HepG2 (cell line): ENCODE measurements at regions not wholly inside any gene's neighbourhood (a gene's known extent, or its start where the extent isn't known, plus 50 kb on each side); places are given as distances from the start of the nearest gene placed in this dataset.

Experiments
- ATAC-seq: fragments of 200-7000 bp; cut with Tn5 transposase; 3 replicates; pipeline ENCODE4 v1.9.1; 2020; ENCODE audit warnings: mild to moderate bottlenecking, moderate library complexity
- BruUV-seq: library from RNA; stranded (reverse); fragments of 400-500 nt; replicated peaks from 2 replicates; lab custom pipeline; 2021; lab: Mats Ljungman, UMichigan
- CTCF ChIA-PET: fragments of 300-600 bp; formaldehyde crosslinking; extraction: SDS; loops from one replicate; lab custom pipeline; 2021; ENCODE audit warnings: low total read pairs, inconsistent platforms, low intra/inter-chr PET ratio; lab: Yijun Ruan, JAX
- POLR2A ChIA-PET: fragments of 350-600 bp; sonication (Branson Sonifier 250); formaldehyde crosslinking; loops from one replicate; lab custom pipeline; 2020; ENCODE audit warnings: antibody characterized with exemption, inconsistent platforms; lab: Yijun Ruan, JAX
- DNase-seq: peaks from one replicate; pipeline ENCODE4 v3.0.0-alpha.2; 2015; ENCODE audit warnings: low spot score
- FAIRE-seq: peaks from 3 replicates; lab custom pipeline; 2011; peaks lifted over from hg19 to GRCh38; lab: Jason Lieb, UNC
- H2AFZ ChIP-seq: one replicate; pipeline ENCODE4 v1.6.1; 2011; ENCODE audit warnings: low read length, inconsistent platforms
- H3K27ac ChIP-seq: fragments of 300-600 bp; 3 replicates; pipeline ENCODE4 v1.8.0; 2011; ENCODE audit warnings: mixed run types, mild to moderate bottlenecking, mixed read lengths, low read length, inconsistent platforms; ENCODE audit not compliant: insufficient read depth; ENCODE audit errors: extremely low read length
- H3K27me3 ChIP-seq, 2 experiments: fragments of 200-600 bp in 1 of 2; 2 replicates in 1 of 2; 3 replicates in 1 of 2; pipeline versions ENCODE4 v1.6.0 to v1.8.0; 2011; ENCODE audit warnings: low read length in 2 of 2, mild to moderate bottlenecking in 2 of 2, moderate library complexity in 2 of 2, inconsistent platforms in 1 of 2; ENCODE audit not compliant: insufficient read depth in 2 of 2, control insufficient read depth in 1 of 2
- H3K36me3 ChIP-seq, 2 experiments: fragments of 200-600 bp in 1 of 2; replicated peaks in 1 of 2; 2 replicates in 1 of 2; 3 replicates in 1 of 2; pipeline versions ENCODE4 v1.5.1 to v1.8.0; 2011; ENCODE audit warnings: low read length in 2 of 2, inconsistent platforms in 1 of 2; ENCODE audit not compliant: insufficient read depth in 2 of 2, control insufficient read depth in 1 of 2
- H3K4me1 ChIP-seq: 2 replicates; pipeline ENCODE4 v1.5.1; 2012; ENCODE audit warnings: low read length, inconsistent platforms; ENCODE audit not compliant: insufficient read depth
- H3K4me2 ChIP-seq: 2 replicates; pipeline ENCODE4 v1.6.0; 2011; ENCODE audit warnings: low read depth, low read length, inconsistent platforms
- H3K4me3 ChIP-seq, 3 experiments: fragments of 200-600 bp in 1 of 3; sonication (generic), shearing (Covaris generic) in 1 of 3; replicated peaks in 1 of 3; 2 replicates each; pipeline ENCODE4 v1.5.1; 2011 to 2016; ENCODE audit warnings: low read length in 3 of 3, inconsistent platforms in 2 of 3, low read depth in 2 of 3, mild to moderate bottlenecking in 2 of 3, control low read depth in 1 of 3, mixed read lengths in 1 of 3; ENCODE audit not compliant: insufficient read depth in 1 of 3
- H3K79me2 ChIP-seq: one replicate; pipeline ENCODE4 v1.6.1; 2011; ENCODE audit warnings: low read length, inconsistent platforms; ENCODE audit not compliant: insufficient read depth
- H3K9ac ChIP-seq: 2 replicates; pipeline ENCODE4 v1.6.0; 2011; ENCODE audit warnings: mild to moderate bottlenecking, low read depth, low read length, inconsistent platforms; ENCODE audit not compliant: insufficient read depth
- H3K9me3 ChIP-seq: 2 replicates; pipeline ENCODE4 v1.5.1; 2012; ENCODE audit warnings: mild to moderate bottlenecking, low read length
- H4K20me1 ChIP-seq: 2 replicates; pipeline ENCODE4 v1.6.0; 2011; ENCODE audit warnings: inconsistent platforms, mild to moderate bottlenecking, low read length, moderate library complexity; ENCODE audit not compliant: insufficient read depth
- FOXM1 ChIP-seq: sonication (generic); formaldehyde crosslinking; IDR thresholded peaks from 2 replicates; pipeline ENCODE4 v1.5.0; 2020; ENCODE audit warnings: missing genetic modification reagents
- MIXL1 ChIP-seq: IDR thresholded peaks from 2 replicates; pipeline ENCODE4 v1.6.1; 2016
- TBP ChIP-seq: sonication (generic); formaldehyde crosslinking; IDR thresholded peaks from 2 replicates; pipeline ENCODE4 v1.5.0; 2020; ENCODE audit warnings: missing genetic modification reagents
- ZFYVE20 ChIP-seq: sonication (generic); formaldehyde crosslinking; IDR thresholded peaks from 2 replicates; pipeline ENCODE4 v1.8.0; 2023; ENCODE audit warnings: low read depth, mild to moderate bottlenecking, moderate library complexity, missing genetic modification reagents, borderline replicate concordance
- ZMYM2 ChIP-seq: sonication (generic); formaldehyde crosslinking; IDR thresholded peaks from 2 replicates; pipeline ENCODE4 v1.8.0; 2022; ENCODE audit warnings: mild to moderate bottlenecking, missing genetic modification reagents
- ZNF33A ChIP-seq: sonication (generic); formaldehyde crosslinking; IDR thresholded peaks from 2 replicates; pipeline ENCODE4 v1.5.1; 2020; ENCODE audit warnings: missing genetic modification reagents, mild to moderate bottlenecking, moderate library complexity, borderline replicate concordance
- ZNF691 ChIP-seq: sonication (generic); formaldehyde crosslinking; IDR thresholded peaks from 2 replicates; pipeline ENCODE4 v1.4.0; 2020; ENCODE audit warnings: missing genetic modification reagents, low read depth, mild to moderate bottlenecking, borderline replicate concordance
- ZNF83 ChIP-seq: sonication (generic); formaldehyde crosslinking; IDR thresholded peaks from 2 replicates; pipeline ENCODE4 v1.4.0; 2020; ENCODE audit warnings: missing genetic modification reagents, mild to moderate bottlenecking, borderline replicate concordance
- ZSCAN12 ChIP-seq: sonication (generic); formaldehyde crosslinking; IDR thresholded peaks from 2 replicates; pipeline ENCODE4 v1.9.0; 2021; ENCODE audit warnings: mild to moderate bottlenecking, missing genetic modification reagents
- WGBS: methylation state at CpG from one replicate; pipeline ENCODE4 v1.1.6; 2017; ENCODE audit warnings: low lambda C conversion rate; 5-methylcytosine and 5-hydroxymethylcytosine counted together
- in situ Hi-C: cut with HindIII; loops from 2 replicates; pipeline ENCODE4 v1.10.0; 2017; ENCODE audit warnings: low pct_unique_long_range_greater_than_20kb; ENCODE audit not compliant: extremely low pct_ligation_motif_present
- intact Hi-C: fragments of 100-400 bp; cut with micrococcal nuclease; formaldehyde crosslinking; loops from one replicate; pipeline ENCODE4 v1.10.0; 2022; ENCODE audit not compliant: unreplicated experiment

DNA sequence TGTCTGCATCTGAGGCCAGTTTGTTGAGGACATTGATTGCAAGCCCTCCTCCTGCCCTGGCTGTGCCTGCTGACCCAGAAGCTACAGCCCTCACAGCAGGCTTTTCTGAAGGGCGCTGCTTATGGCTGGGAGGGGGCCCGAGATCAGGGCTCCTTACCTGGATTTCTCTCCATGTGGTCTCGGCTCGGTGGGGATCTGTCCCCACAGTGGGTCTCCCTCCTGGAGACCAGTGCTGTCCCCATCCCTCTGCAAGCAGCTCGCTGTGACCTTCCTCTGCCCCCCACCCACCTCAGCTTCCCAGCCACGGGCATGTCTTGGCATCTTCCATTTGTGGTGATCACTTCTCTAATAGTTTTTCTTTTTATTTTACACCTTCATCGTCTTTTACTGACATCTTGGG lies 357.9 kb downstream of the IRX2 start:
- no peak for FAIRE-seq
- no peak for TF ChIP-seq ZNF83 (CRISPR knock-in tag)
- no peak for TF ChIP-seq ZNF691 (CRISPR knock-in tag)
- no peak for TF ChIP-seq ZNF33A (CRISPR knock-in tag)
- no peak for TF ChIP-seq ZFYVE20 (CRISPR knock-in tag)
- no peak for TF ChIP-seq TBP (CRISPR knock-in tag)
- intact Hi-C loops = no loop called here

GRCh38 chr5:2391566-2391965 lies 359.9 kb downstream of the IRX2 start:
- no peak overlapping the region for H3K4me3 ChIP-seq
- no peaks in the 10 kb centered on the region for H3K36me3 ChIP-seq
- peaks cover 10 to 47% of the 10 kb centered on the region in 2 experiments; a peak in 4 of 5 replicates for H3K27me3 ChIP-seq
- ChIA-PET POLR2A (no interaction called here), CTCF (no interaction called here)
- BruUV-seq = no TSS peak
- no peaks in the 10 kb centered on the region for H3K9me3 ChIP-seq
- no peak overlapping the region for H3K4me2 ChIP-seq
- no peak overlapping the region for H3K27ac ChIP-seq
- no peaks in the 10 kb centered on the region for H3K79me2 ChIP-seq
- H3K9ac ChIP-seq = no peak overlapping the region
- no peaks in the 10 kb centered on the region for H4K20me1 ChIP-seq
- no peak for DNase-seq
- no peaks in the 10 kb centered on the region for H3K4me1 ChIP-seq
- FAIRE-seq = no peak
- H2AFZ ChIP-seq = no peak overlapping the region
- no peak for ATAC-seq
- intact Hi-C loops = no loop called here
- 20% methylated on average over 8 of the region's 10 CpGs for WGBS
- in situ Hi-C loops = no loop called here
- no peak for TF ChIP-seq FOXM1
- TF ChIP-seq MIXL1 (CRISPR knock-in tag) = no peak
- TF ChIP-seq ZSCAN12 = no peak
- no peak for TF ChIP-seq ZMYM2 (CRISPR knock-in tag)
- TF ChIP-seq, all 625 proteins: peak for 0

More for the DNA sequence above, 357.9 kb downstream of the IRX2 start:
- no peak overlapping the region for H2AFZ ChIP-seq
- no TSS peak for BruUV-seq
- ATAC-seq (no peak), DNase-seq (no peak)
- no peaks in the 10 kb centered on the region for H3K36me3 ChIP-seq
- 2% methylated on average over 5 of the region's 7 CpGs for WGBS
- no peaks in the 10 kb centered on the region for H3K9me3 ChIP-seq
- no peaks in the 10 kb centered on the region for H4K20me1 ChIP-seq
- no peaks in the 10 kb centered on the region for H3K4me1 ChIP-seq
- no peak overlapping the region for H3K4me2 ChIP-seq
- in situ Hi-C loops = no loop called here
- H3K4me3 ChIP-seq = no peak overlapping the region
- POLR2A ChIA-PET = no interaction called here
- no peaks in the 10 kb centered on the region for H3K79me2 ChIP-seq
- H3K27ac ChIP-seq = no peak overlapping the region
- H3K27me3 ChIP-seq = peaks cover 1 to 31% of the 10 kb centered on the region in 2 experiments; a peak in 2 of 5 replicates
- CTCF ChIA-PET = no interaction called here
- no peak overlapping the region for H3K9ac ChIP-seq
